Activated B cell treated with CpG ODN at 0.5 μM for 24 hours (primary cell): ENCODE measurements at regions not wholly inside any gene's neighbourhood (a gene's known extent, or its start where the extent isn't known, plus 50 kb on each side); places are given as distances from the start of the nearest gene placed in this dataset.

ENCODE experiments used
- ATAC-seq: fragments of 200-7000 bp; cut with Tn5 transposase; one replicate; pipeline ENCODE4 v1.10.0; 2021; ENCODE audit warnings: low read depth, mild to moderate bottlenecking, moderate library complexity
- CTCF ChIA-PET: fragments of 350-600 bp; sonication (Branson Sonifier 250); formaldehyde crosslinking; loops from one replicate; lab custom pipeline; 2021; ENCODE audit warnings: antibody characterized with exemption; lab: Charles Lee
- POLR2A ChIA-PET: fragments of 350-600 bp; sonication (Branson Sonifier 250); formaldehyde crosslinking; loops from one replicate; lab custom pipeline; 2021; ENCODE audit warnings: antibody characterized with exemption; lab: Charles Lee
- DNase-seq: peaks from one replicate; pipeline ENCODE4 v3.0.0; 2022
- H3K27ac Mint-ChIP-seq: one replicate; pipeline ENCODE4 v1.8.0; 2020; ENCODE audit warnings: mixed read lengths
- H3K27me3 Mint-ChIP-seq: one replicate; pipeline ENCODE4 v1.8.0; 2021; ENCODE audit warnings: mixed read lengths
- H3K36me3 Mint-ChIP-seq: one replicate; pipeline ENCODE4 v1.8.0; 2021; ENCODE audit warnings: low read depth, mixed read lengths
- H3K4me1 Mint-ChIP-seq: one replicate; pipeline ENCODE4 v1.8.0; 2021; ENCODE audit warnings: mixed read lengths
- H3K4me3 Mint-ChIP-seq: one replicate; pipeline ENCODE4 v1.8.0; 2020; ENCODE audit warnings: mild to moderate bottlenecking, mixed read lengths
- H3K9me3 Mint-ChIP-seq: one replicate; pipeline ENCODE4 v1.8.0; 2020; ENCODE audit warnings: mixed read lengths
- intact Hi-C: fragments of 100-400 bp; cut with micrococcal nuclease; formaldehyde crosslinking; loops from one replicate; pipeline ENCODE4 v1.15.1; 2024
- TF ChIP-seq, protein P1 (sequence below): fragments of 200-600 bp; IDR thresholded peaks from one replicate; pipeline ENCODE4 v1.8.0; 2022; ENCODE audit warnings: antibody characterized with exemption, mild to moderate bottlenecking

DNA sequence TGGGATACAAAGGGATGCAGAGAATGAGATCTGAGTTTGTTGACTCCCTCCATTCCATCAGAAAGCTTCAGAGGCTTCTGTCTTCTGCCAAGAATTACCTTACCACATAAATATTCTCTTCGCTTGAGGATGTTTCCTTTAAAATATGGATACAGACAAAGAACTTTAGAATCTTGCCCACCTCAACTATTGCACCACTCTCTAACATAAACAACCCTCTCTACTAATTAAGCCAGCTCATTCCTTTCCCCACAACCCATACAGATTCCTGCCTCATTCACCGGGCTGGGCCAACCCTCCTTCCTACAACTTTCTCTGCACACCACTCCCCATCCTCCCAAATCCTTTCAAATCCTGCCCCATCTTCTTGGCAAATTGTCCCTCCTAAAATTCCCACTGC lies 315.8 kb downstream of the RAB28 start:
- Mint-ChIP-seq H3K27ac (no peak overlapping the region), H3K36me3 (no peaks in the 10 kb centered on the region), H3K4me3 (no peak overlapping the region), H3K27me3 (no peaks in the 10 kb centered on the region), H3K9me3 (no peaks in the 10 kb centered on the region), H3K4me1 (no peaks in the 10 kb centered on the region)
- CTCF ChIA-PET: no interaction called here
- ATAC-seq: no peak
- intact Hi-C loops: no loop called here
- TF ChIP-seq, protein P1, sequence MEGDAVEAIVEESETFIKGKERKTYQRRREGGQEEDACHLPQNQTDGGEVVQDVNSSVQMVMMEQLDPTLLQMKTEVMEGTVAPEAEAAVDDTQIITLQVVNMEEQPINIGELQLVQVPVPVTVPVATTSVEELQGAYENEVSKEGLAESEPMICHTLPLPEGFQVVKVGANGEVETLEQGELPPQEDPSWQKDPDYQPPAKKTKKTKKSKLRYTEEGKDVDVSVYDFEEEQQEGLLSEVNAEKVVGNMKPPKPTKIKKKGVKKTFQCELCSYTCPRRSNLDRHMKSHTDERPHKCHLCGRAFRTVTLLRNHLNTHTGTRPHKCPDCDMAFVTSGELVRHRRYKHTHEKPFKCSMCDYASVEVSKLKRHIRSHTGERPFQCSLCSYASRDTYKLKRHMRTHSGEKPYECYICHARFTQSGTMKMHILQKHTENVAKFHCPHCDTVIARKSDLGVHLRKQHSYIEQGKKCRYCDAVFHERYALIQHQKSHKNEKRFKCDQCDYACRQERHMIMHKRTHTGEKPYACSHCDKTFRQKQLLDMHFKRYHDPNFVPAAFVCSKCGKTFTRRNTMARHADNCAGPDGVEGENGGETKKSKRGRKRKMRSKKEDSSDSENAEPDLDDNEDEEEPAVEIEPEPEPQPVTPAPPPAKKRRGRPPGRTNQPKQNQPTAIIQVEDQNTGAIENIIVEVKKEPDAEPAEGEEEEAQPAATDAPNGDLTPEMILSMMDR: no peak
- POLR2A ChIA-PET: no interaction called here
- no peak for DNase-seq

DNA sequence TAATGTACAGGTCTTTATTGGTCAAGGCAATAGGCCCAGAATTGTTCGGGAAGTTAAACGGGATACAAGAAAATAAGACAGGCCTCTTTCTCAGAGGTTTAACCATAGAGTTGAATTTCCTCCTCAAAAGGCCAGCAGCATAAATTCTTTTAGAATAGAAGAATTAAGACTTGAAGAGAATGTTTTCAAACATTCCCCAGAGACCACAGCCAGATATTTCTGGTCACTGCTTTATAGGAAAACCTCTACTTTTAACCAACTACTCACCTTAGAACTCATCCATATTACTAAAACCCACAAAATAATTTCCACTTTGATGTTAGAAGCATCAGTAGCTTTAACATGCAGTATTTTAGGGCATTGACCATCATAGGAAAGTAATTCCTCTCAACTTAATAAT lies 317.9 kb downstream of the RAB28 start:
- CTCF ChIA-PET: no interaction called here
- no peaks in the 10 kb centered on the region for H3K36me3 Mint-ChIP-seq
- no peaks in the 10 kb centered on the region for H3K27me3 Mint-ChIP-seq
- TF ChIP-seq, protein P1: no peak
- H3K27ac Mint-ChIP-seq: no peak overlapping the region
- no peak overlapping the region for H3K4me3 Mint-ChIP-seq
- intact Hi-C loops: no loop called here
- ATAC-seq (no peak), DNase-seq (no peak)
- H3K4me1 Mint-ChIP-seq: no peaks in the 10 kb centered on the region
- H3K9me3 Mint-ChIP-seq: no peaks in the 10 kb centered on the region
- POLR2A ChIA-PET: no interaction called here

DNA sequence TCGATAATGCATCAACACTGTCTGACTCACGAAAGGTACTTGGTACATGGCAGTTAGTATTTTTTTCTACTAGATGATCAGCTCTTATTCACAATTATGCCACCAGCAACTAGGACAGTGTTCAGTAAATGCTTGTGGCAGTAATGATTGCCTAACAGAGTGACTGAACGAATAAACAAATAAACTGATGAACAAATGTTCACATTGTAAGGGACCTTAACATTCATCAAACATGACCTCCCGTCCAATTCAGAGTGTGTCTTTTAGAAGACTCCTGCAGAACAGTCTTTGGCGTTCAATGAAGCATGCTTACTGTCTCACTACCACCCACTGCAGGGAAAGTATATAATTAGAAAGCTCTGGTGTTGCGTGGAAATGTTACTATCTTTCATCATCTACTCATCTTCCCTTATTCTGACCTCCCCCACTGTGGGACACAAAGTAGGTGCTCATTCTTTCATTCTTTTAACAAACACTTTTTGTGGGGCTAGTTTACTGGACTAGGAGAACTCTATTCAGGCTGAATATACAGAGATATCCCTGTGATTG lies 319.3 kb downstream of the RAB28 start:
- Mint-ChIP-seq H3K4me1 (no peaks in the 10 kb centered on the region), H3K27ac (no peak overlapping the region), H3K27me3 (no peaks in the 10 kb centered on the region), H3K36me3 (no peaks in the 10 kb centered on the region), H3K9me3 (no peaks in the 10 kb centered on the region), H3K4me3 (no peak overlapping the region)
- ATAC-seq (no peak), DNase-seq (no peak)
- intact Hi-C loops: no loop called here
- CTCF ChIA-PET: no interaction called here
- POLR2A ChIA-PET: no interaction called here
- TF ChIP-seq, protein P1: no peak

DNA sequence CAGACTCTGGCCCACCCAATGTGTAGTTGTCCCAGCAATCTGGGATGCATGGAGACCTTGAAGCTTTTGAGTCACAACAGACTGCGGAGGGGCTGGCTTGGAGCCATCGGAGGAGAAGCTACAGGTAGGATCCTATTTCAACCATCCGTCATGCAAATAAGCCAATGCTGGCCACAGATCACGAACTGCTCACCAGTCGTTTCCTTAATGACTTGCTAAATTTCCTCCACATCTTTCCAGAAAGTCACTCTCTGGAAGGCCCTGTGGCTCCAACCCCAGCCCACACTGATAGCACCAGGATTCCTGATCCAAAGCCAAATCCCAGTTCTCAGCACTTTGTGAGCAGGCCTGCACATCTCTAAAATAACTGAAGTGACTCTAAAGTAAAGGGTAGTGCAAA lies 321.3 kb downstream of the RAB28 start:
- no peaks in the 10 kb centered on the region for H3K36me3 Mint-ChIP-seq
- H3K4me1 Mint-ChIP-seq: no peaks in the 10 kb centered on the region
- ChIA-PET POLR2A (no interaction called here), CTCF (no interaction called here)
- no peak overlapping the region for H3K27ac Mint-ChIP-seq
- H3K4me3 Mint-ChIP-seq: no peak overlapping the region
- no peak for DNase-seq
- H3K27me3 Mint-ChIP-seq: no peaks in the 10 kb centered on the region
- TF ChIP-seq, protein P1: no peak
- no peak for ATAC-seq
- no peaks in the 10 kb centered on the region for H3K9me3 Mint-ChIP-seq
- intact Hi-C loops: no loop called here

DNA sequence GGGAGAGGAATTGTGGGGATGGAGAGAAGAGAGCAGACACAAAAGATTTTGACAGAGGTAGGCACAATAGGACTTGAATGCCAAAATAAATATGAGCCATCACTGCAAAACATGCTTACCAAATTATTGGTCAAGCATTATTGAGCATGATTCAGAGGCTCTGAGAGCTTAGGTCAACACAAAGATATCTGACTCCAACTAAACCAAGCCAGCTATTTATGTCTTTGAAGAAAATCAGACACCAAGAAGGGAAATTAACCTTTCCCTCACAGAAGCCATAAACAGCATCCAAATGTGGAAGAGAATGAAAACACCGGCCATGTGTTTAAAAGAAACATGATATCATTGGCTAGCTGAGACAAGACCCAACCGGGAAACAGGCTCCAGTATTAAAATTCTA lies 323.2 kb downstream of the RAB28 start:
- ATAC-seq (no peak), DNase-seq (no peak)
- POLR2A ChIA-PET: no interaction called here
- Mint-ChIP-seq H3K9me3 (no peaks in the 10 kb centered on the region), H3K4me3 (no peak overlapping the region), H3K27ac (no peak overlapping the region), H3K27me3 (no peaks in the 10 kb centered on the region), H3K4me1 (no peaks in the 10 kb centered on the region), H3K36me3 (no peaks in the 10 kb centered on the region)
- TF ChIP-seq, protein P1: no peak
- intact Hi-C loops: no loop called here
- CTCF ChIA-PET: no interaction called here
